Hematopoietic multipotent progenitor cell treated with erythropoietin and hydrocortisone succinate and interleukin-3 and kit ligand, for 17 days (in vitro differentiated cells): ENCODE measurements at regions not wholly inside any gene's neighbourhood (a gene's known extent, or its start where the extent isn't known, plus 50 kb on each side); places are given as distances from the start of the nearest gene placed in this dataset.

Experiments
- DNase-seq: peaks from one replicate; pipeline ENCODE4 v3.0.0-alpha.2; 2015; ENCODE audit warnings: low spot score

DNA sequence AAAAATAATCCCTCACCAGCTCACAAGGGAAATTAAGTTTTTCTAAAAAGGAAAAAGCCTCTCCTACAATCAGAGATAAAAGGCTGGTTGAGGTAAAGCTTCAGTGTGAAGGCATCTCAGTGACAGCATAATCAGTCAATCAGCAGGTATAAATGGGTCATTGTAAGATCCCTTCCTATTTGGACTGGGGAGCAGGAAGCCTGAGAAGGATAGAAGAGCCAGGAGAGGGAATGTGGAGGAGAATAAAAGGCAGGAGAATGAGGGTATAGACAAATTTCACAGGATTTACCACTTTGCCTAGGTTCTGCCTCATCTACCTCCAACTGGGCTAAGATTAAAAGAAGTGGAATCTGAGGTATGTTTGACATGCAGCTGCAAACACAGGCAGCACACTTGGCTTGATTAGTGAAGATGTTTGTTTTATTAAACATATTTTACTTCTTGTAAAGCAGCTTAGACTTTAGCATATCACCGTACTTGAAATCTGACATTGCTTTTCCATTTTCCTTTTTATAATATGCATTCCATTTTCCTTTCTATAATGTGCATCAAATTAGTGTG is 479.1 kb upstream of the USP15 start:
- no peak for DNase-seq

DNA sequence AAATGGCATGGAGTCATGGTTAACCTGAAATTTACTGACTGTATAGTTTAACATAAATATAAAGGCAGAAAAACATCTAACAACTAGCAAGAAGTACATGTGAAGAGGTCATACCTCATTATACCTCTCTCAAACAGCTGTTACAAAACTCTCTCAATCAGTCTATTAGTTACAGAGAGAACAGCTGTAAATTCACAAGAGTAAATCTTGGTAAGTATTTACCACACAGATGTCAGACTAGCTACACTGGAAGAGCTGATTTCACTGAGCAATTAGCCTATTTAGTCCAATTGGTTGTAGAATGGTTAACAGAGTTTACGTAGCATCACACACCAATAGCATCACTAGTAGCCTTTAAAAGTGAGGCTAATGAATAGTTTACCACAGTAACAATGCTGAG is 463.4 kb upstream of the USP15 start:
- DNase-seq = no peak

DNA sequence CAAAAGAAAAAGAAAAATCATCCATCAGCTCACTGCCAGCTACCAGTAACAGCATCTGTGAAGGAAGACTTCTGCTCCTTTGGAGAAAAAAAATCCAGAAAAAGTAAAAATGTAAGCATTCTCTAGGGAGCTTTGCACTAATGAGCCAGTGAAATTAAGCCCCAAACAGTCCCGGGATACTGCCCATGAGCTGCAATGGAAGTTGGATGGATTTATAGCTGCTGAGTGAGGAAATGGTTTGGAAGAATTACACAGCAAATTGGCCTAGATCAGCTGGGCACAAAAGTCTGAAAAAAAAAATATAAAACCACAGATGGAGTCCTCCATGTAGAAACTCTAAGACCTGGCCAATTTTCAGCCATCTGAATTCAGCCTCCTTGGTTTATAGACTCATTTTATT is 462.9 kb upstream of the USP15 start:
- DNase-seq = no peak

DNA sequence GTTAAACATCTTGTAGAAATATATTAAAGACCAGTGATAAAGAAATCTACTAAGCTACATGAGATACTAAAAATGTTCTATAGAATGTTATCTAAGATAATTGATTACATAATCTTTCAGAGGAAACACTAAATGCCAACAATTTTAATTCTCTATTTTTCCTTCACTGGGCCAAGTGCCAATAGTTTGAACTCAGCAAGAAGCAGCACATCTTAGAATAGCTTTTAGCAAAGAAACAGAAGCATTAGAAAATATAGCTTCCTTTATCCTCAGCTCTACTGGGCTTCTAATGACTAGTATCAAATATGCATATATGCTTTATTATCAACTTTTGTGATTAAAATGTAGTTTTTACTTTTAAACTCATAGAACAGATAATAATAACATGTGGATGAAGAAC is 461.4 kb upstream of the USP15 start:
- DNase-seq = no peak

DNA sequence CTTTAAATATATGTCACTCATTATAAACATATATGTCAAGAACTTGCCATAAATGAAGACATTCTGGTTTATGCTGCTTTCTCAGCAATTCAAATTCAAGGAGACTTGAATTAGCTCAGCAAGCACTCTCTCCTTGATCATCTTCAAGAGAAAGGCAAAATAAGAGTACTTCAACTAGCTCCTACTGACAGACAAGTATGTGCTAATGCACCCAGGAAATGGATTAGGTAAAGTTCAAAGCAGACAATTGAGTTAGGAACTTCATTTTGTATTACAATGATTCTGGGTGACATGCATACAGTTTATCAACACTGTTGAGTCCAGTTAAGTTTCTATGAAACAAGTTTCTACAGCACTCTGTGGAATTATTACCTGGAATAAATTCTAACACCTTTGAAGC is 455.9 kb upstream of the USP15 start:
- DNase-seq = no peak

DNA sequence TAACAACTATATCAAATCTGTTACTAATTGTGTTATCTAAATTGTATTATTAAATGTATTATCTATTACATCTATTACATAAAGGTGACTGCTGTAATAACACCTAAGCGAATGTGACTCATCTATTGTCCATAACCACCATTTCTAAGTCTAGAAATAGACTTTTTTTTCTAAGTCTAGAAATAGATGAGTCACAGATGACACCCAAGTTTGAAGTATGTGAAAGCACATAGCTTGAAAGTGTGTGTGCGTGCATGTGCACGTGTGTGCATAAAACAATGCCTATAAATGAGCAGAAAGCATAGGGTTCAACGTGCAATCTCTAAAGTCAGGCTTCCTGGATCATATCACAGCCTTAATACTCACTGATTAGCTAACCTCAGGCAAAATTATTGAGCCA is 451.3 kb upstream of the USP15 start:
- DNase-seq = no peak

DNA sequence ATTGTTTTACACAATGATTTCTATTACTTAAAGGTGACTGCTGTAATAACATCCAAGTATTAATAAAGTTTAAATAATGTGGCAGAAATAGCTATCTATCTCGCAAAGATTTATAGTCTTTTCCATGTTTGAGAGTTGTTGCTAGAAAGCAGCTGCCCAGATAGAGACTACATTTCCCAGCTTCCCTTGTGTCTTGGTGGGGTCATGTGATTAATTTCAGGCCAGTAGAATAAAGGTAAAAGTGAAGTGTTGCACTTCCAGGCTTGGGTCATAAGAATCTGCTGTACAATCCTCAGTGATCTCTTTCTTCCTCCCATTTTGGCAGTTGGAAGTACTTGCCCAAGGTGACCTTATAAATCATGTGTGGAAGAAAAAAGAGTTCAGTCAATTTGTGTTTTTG is 449.7 kb upstream of the USP15 start:
- no peak for DNase-seq

DNA sequence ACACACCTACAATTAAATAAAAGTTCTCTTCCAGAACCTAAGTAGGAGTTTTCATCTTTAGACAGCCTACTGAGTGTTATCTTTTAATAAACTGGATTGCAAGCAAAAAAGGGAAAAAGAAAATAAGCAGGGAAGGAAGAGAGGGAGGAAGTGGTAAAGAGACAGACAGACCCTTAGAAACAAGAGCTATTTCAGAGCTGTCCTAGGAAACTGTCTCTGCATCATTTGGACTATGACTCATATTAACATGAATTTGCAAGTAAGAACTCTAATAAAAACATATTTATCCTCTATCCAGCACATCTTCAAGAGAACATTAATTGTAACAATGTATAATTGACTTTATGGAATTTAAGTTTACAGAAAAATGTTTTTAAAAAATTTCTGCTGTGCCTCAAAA is 438.8 kb upstream of the USP15 start:
- no peak for DNase-seq

DNA sequence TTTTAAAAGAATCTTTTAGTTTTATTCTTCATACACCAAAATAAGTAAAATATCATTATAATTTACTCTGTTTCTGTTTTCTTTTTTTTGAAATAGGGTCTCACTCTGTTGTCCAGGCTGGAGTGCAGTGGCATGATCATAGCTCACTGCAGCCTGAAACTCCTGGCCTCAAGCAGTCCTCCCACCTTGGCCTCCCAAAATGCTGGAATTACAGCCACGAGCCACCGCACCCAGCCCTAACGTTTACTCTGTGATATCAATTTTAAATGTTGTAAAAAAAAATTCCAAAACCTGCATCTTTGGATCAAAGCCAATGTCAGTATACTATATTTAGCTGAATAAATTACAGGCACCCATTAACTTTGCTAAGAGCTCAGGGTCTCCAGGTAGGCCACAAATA is 437.1 kb upstream of the USP15 start:
- DNase-seq = no peak

DNA sequence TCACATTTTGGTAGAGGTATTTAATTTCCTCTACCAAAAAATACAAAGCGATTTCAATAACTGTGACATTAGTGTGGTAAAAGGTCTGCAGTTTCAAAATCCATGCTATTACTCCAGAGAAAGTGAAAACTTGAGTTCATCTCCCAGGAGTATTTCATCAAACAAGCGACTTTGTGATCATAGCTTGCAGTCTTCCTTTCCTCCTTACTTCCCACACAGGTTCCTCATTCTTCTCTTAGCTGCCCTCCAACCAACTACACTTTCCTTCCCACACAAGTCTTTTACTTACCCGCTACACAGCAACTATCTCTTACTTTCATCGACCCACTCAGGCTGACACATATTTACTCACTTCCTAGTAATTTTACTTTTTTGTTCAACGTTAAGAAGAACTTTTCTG is 413.4 kb upstream of the USP15 start:
- no peak for DNase-seq

DNA sequence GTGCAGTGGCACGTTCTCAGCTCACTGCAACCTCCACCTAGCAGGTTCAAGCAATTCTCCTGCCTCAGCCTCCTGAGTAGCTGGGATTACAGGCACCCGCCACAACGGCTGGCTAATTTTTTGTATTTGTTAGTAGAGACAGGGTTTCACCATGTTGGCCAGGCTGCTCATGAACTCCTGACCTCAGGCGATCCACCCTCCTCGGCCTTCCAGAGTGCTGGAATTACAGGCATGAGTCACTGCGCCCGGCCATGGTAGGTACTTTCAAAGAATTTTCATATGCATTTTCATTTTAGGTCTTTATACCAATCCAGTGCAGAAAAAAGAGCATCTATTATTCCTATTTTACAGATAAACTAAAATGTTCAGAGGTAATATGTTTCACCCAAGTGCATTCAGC is 411.3 kb upstream of the USP15 start:
- DNase-seq = no peak

DNA sequence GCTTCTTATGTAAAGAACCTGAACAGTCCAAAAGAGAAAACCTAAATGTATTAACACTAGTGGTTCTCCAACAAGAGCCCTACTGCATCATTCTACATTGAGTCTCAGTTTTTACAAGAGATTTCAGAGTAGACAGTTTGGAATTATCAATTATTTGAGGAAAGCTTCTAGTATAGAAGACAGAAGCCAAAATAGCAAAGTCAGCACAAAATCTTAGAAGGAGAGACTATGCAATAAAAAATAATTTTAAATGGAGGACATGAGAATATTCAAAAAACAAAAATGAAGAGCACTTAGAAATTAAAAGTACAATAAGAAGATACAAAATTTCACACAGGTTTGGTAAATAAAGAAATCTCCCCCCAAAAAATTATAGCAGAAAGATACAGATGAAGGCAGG is 406.3 kb upstream of the USP15 start:
- DNase-seq = no peak

DNA sequence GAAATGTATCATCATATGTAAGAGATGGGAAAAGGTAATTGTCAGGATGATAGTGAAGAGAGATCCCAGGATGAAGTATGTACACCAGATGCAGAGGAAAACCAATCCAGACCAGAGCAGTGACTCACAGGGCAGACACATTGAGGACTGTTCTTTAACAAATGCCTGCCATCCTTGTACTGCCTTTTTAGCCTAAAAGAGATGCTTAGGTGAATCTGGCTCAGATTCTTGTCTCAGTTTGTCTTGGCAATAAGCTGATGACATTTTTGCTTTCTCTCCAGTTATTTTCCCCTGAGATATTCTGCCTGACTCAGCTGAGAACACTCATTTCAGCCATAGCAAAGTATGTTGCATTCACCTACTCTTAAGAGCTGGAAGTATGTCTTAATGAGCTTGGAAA is 405.3 kb upstream of the USP15 start:
- no peak for DNase-seq

DNA sequence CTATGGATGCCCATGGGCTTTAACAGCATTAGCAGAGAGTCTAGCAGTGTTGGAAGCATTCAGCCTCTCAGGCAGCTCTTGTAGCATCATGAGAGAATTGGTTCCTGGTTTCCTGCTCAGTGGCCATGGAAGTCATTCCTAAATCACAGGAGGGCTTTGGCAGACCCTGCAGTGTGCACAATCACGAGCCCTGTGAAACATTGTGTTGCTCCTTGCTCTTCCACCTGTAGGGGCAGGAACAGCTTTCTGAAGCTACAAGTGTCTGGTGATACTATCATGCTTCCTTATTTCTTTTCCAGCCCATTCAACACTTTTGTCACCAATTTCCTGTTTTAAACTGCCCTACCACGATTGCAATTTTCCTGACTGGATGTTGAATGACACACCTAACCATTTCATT is 402.2 kb upstream of the USP15 start:
- no peak for DNase-seq

DNA sequence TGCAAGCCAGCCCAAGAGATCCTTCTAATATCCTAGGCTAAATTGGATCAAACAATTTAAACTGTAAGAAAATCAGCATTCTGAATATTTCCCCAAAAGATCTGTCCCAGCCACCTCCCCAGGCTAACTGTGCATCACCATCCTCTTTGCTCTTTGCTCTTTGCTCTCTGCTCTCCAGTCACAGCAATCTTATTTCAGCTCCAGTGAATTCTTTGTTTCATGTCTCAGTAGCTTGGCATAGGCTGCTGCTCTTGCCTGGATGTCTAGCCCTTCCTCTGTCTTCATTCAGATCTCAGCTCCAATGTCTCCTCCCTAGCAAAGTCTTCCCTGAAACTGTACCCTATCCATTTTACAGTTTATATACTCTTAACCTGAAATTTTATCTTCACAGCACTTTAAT is 399.8 kb upstream of the USP15 start:
- DNase-seq = no peak

DNA sequence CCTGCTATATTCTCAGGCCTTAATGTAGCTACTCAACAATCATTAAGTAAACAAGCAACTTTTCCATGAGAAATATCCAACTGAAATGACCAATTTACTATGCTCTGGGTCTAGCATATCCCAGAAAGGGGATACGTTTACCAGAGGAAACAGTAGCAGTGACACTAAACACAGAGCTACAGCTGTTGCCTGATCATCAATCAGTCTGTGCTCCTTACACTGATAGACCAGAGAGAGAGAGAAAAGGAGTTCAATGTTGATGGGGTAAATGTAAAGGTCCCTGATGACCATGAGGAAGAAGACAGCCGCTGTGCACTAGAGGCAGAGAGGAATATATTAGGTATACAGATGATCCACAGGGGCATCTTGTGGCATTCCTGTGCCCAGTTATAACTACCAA is 397.2 kb upstream of the USP15 start:
- no peak for DNase-seq

DNA sequence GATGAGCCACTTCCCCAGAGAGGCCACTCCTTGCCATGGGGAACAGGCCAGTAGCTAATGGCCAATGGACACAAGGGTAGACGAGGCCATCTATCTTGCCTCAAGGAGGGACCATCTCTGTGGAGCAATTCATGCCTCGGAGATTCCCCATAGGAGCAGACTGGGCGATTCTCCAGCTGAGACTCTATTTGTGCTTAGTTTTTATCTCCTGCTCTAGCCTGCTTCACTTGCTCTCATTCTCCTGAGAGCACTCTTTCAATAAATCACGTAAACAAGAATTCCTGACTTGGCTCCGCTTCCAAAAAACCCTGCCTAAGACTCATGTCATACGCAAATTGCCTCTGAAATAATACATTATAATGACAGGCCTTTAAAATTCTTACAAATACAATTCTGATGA is 396.4 kb upstream of the USP15 start:
- DNase-seq = no peak

DNA sequence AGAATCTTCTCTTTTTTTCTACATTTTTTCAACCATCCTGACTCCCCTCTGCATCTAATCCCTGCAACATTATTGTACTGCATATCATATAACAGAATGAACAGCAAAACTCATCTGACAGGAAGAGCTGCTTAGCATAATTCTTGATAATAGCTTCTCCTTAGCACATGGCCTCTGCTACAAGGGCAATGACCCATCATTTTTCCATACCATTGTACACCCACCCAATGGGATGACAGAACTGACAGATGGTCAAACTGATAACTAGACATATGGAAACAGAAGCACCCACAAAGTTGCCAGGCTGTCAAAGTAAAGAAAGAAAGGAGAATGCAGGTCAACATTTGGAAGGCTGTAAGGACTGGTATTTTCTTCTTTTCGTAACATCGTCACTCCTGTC is 390.4 kb upstream of the USP15 start:
- DNase-seq = no peak

DNA sequence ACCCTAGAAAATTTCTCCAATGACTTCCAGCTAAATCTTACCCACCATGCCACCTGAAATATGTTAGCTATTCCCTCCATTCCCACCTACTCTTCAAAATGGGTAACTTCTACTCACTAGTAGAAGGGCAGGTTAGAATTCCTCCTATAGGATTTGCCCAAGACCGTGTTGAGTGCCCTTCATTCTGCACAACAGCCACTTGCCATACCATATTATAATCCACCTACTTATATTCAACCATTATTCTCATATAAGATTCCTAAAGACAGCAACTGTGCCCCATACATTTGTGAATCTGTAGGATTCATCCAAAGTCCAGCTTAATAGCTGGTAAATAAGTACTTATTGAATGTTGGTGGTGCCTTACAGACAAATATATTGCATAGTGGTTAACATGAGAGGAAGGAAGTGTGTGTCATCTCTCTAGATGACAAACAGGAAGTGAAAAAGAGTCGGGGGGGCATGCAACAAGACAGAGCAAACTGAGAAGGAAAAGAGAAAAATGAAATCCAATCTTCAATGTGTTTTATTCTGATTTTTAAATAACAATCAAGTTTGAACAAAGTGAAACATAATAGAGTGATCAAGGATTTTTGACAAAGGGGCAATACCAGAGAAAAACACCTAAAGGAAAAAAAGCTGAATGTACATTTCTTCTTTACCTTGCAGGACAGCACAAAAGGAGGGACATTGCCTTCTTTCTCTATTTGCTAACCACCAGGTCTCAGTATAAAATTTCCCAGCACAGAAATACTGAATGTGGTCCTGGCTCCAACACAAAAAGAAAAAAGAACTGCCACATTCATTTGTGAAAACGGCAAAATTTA is 389.3 kb upstream of the USP15 start:
- DNase-seq = no peak

DNA sequence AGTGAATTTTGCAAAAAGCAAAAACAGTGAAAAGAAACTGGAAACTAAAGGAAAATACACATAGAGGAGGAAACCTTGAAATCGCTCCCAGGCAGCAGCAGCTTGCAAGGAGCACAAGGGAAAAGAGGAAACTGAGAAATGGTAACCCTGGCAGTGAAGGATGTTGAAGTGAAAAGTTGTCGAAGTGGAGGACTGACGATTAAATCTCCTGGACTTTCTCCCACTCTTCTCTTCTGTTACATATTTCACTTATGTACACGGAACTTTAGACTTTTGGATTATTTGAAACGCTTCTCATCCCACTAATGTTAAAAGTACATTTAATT is 388.8 kb upstream of the USP15 start:
- no peak for DNase-seq

DNA sequence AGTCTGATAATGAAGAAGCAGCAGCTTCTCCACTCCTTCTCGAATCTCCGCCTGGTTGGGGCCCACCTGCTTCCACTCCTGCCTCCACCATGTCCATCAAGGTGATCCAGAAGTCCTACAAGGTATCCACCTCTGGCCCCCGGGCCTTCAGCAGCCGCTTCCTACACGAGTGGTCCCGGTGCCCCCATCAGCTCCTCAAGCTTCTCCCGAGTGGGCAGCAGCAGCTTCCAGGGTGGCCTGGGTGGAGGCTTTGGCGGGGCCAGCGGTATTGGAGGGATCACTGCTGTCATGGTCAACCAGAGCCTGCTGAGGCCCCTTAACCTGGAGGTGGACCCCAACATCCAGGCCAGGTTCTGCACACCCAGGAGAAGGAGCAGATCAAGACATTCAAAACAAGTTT is 381.0 kb upstream of the USP15 start:
- DNase-seq = no peak

DNA sequence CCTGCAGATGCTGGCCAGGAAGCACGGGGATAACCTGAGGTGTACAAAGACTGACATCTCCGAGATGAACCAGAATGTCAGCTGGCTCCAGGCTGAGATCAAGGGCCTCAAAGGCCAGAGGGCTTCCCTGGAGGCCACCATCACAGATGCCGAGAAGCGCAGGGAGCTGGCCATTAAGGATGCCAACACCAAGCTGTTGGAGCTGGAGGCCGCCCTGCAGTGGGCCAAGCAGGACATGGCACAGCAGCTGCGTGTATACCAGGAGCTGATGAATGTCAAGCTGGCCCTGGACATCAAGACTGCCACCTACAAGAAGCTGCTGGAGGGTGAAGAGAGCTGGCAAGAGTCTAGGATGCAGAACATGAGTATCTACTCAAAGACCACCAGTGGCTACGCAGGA is 380.0 kb upstream of the USP15 start:
- DNase-seq = no peak

DNA sequence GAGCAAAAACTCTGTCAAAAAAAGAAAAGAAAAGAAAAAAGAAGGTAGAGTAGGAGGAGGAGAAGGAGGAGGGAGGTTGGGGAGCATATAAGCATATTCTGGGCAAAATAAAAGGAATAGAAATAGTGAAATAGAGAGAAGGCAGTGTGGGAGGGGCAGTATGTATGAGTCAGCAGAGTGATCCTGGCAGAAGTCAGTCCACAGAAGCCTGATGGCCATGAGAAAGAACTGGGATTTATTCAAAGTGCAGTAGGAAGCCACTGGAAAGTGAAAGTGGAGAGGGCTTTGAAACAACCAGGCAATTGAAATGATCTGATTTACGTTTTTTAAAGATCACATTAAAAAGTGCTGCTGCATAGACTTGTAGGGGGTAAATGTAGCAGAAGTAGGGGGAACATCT is 368.6 kb upstream of the USP15 start:
- no peak for DNase-seq

DNA sequence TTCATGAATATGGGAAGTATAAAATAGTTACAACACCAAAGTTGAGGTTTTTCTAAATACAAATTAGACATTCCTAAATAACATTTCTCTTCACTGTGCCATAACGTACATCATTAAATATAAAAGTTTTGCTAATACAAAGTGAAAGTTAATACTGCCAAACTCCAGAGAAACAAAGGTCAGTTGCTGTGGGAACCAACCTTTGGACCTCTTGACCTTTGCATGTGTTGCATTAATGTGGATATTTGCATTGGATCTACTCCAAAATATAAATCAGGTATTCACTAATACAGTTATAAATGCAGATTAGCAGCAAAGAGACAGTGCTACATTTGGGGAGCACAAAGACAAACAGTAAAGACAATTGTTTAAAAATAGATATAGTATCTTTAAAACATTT is 366.0 kb upstream of the USP15 start:
- no peak for DNase-seq

DNA sequence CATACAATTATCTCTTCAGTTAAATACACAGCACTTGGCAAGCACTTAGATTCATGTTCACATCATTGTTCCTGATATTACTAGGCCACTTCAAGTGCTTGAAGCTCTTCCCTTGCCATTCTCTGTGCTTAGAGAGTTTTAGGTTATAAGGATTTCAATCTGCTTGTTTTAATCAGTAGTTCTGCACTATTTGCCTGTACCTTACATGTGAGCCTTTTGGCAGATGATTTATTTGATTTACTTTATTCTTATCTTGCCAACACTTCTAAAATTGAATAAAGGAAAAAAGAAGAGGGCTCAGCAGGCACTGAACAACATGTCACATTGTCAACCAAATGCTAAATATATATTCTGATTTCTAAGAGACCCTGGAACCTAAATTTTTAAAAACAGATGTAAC is 363.8 kb upstream of the USP15 start:
- DNase-seq = no peak
